MM.1S (cell line): ENCODE measurements at regions not wholly inside any gene's neighbourhood (a gene's known extent, or its start where the extent isn't known, plus 50 kb on each side); places are given as distances from the start of the nearest gene placed in this dataset.

ENCODE experiments used
- CTCF ChIP-seq: fragments of 300-600 bp; sonication (generic); IDR thresholded peaks from 2 replicates; pipeline ENCODE4 v1.5.1; 2016; ENCODE audit warnings: antibody characterized with exemption, low read length, mixed read lengths
- EZH2 ChIP-seq: fragments of 300-600 bp; sonication (generic); optimal IDR thresholded peaks from 2 replicates; pipeline ENCODE3; 2017; ENCODE audit warnings: low read depth, mild to moderate bottlenecking, antibody characterized with exemption, low read length, mixed read lengths
- EZH2phosphoT487 ChIP-seq: fragments of 300-600 bp; sonication (generic); IDR thresholded peaks from 2 replicates; pipeline ENCODE4 v1.6.1; 2018; ENCODE audit warnings: antibody characterized with exemption, low read length

- TF ChIP-seq CTCF (no peak), EZH2 (no peak), EZH2phosphoT487 (no peak)
These were observed 312.2 kb upstream of the ADARB2 start for GRCh38 chr10:2049560-2049959.
